Peyer's patch (tissue), 4 donors: ENCODE measurements at regions not wholly inside any gene's neighbourhood (a gene's known extent, or its start where the extent isn't known, plus 50 kb on each side); places are given as distances from the start of the nearest gene placed in this dataset.

Experiments used
- DNase-seq, 3 donors: peaks; one replicate each; pipeline ENCODE4 v3.0.0-alpha.2; 2017 to 2019
- H3K27ac ChIP-seq, 4 donors: fragments of 200-600 bp; sonication (generic); one replicate each; pipeline ENCODE4 v1.5.1; 2016 to 2019
- H3K27me3 ChIP-seq, 2 donors: fragments of 200-600 bp; sonication (generic); one replicate each; pipeline ENCODE4 v1.5.1; 2019
- H3K36me3 ChIP-seq, 3 donors: fragments of 200-600 bp; sonication (generic); one replicate each; pipeline ENCODE4 v1.5.1; 2016 to 2019
- H3K4me1 ChIP-seq, 4 donors: fragments of 200-600 bp; sonication (generic); one replicate each; pipeline ENCODE4 v1.5.1; 2016 to 2019
- H3K4me3 ChIP-seq, 4 donors: fragments of 200-600 bp; sonication (generic); 1 replicate in 3 of 4; 2 replicates in 1 of 4; pipeline ENCODE4 v1.5.1; 2016 to 2019; ENCODE audit warnings: mild to moderate bottlenecking in 1 of 4
- H3K9me3 ChIP-seq, 4 donors: fragments of 200-600 bp; sonication (generic); one replicate each; pipeline ENCODE4 v1.5.1; 2016 to 2019; ENCODE audit warnings: mild to moderate bottlenecking in 1 of 4
- CTCF ChIP-seq, 6 experiments: fragments of 450-650 bp in 4 of 6; fragments of 200-600 bp in 2 of 6; sonication (generic) in 1 of 6; IDR thresholded peaks; one replicate each; pipeline ENCODE4 v1.5.1; 2017 to 2019; ENCODE audit warnings: antibody characterized with exemption in 6 of 6, mild to moderate bottlenecking in 3 of 6, moderate library complexity in 1 of 6
- POLR2A ChIP-seq, 2 donors: fragments of 450-650 bp; IDR thresholded peaks; one replicate each; pipeline ENCODE4 v1.5.1; 2017; ENCODE audit warnings: antibody characterized with exemption in 2 of 2, mild to moderate bottlenecking in 2 of 2, moderate library complexity in 2 of 2

GRCh38 chr14:100403802-100404365, 80.7 kb downstream of the SLC25A47 start:
- peak overlapping the region in 3 of 4 donors; percentile 22 to 75 (median 47) for H3K27ac ChIP-seq
- peak in 2 of 3 donors; percentile 45 to 59 for DNase-seq
- no peak overlapping the region for H3K4me3 ChIP-seq
- peaks cover 0 to 67% (median 0%) of the 10 kb centered on the region in 4 donors for H3K4me1 ChIP-seq
- H3K9me3 ChIP-seq, result no peaks in the 10 kb centered on the region
- TF ChIP-seq CTCF (IDR thresholded peaks at IDR 0.05) (no peak), POLR2A (IDR thresholded peaks at IDR 0.05) (no peak)
- H3K36me3 ChIP-seq, result no peaks in the 10 kb centered on the region
- H3K27me3 ChIP-seq, result no peaks in the 10 kb centered on the region

GRCh38 chr14:100404419-100404818, 81.3 kb downstream of the SLC25A47 start:
- peak overlapping the region in 2 of 4 donors; percentile 47 to 75 for H3K27ac ChIP-seq
- H3K27me3 ChIP-seq, result no peaks in the 10 kb centered on the region
- peak in 1 of 3 donors; percentile 40 for DNase-seq
- H3K4me1 ChIP-seq, result peaks cover 0 to 67% (median 0%) of the 10 kb centered on the region in 4 donors
- no peaks in the 10 kb centered on the region for H3K9me3 ChIP-seq
- H3K36me3 ChIP-seq, result no peaks in the 10 kb centered on the region
- H3K4me3 ChIP-seq, result no peak overlapping the region
- TF ChIP-seq CTCF (IDR thresholded peaks at IDR 0.05) (no peak), POLR2A (IDR thresholded peaks at IDR 0.05) (no peak)

GRCh38 chr14:100405760-100406455, 82.8 kb downstream of the SLC25A47 start:
- H3K36me3 ChIP-seq, result no peaks in the 10 kb centered on the region
- H3K27ac ChIP-seq, result peak overlapping the region in 3 of 4 donors; percentile 71 to 97 (median 86)
- peak in 2 of 3 donors; percentile 42 to 45 for DNase-seq
- peaks cover 0 to 67% (median 0%) of the 10 kb centered on the region in 4 donors for H3K4me1 ChIP-seq
- no peaks in the 10 kb centered on the region for H3K27me3 ChIP-seq
- H3K4me3 ChIP-seq, result no peak overlapping the region
- H3K9me3 ChIP-seq, result no peaks in the 10 kb centered on the region
- no peak for TF ChIP-seq POLR2A (IDR thresholded peaks at IDR 0.05)
- TF ChIP-seq CTCF (IDR thresholded peaks at IDR 0.05), result no peak

- TF ChIP-seq CTCF (IDR thresholded peaks at IDR 0.05) (no peak), POLR2A (IDR thresholded peaks at IDR 0.05) (peak in 1 of 2 donors; percentile 47)
- Histone ChIP-seq H3K4me3 (no peak overlapping the region), H3K4me1 (peaks cover 0 to 61% (median 0%) of the 10 kb centered on the region in 4 donors), H3K27ac (peak overlapping the region in 3 of 4 donors; percentile 71 to 97 (median 86)), H3K36me3 (no peaks in the 10 kb centered on the region), H3K27me3 (no peaks in the 10 kb centered on the region), H3K9me3 (no peaks in the 10 kb centered on the region)
- DNase-seq, result peak in 2 of 3 donors; percentile 86 to 91
Observed at GRCh38 chr14:100406505-100407131, 83.5 kb downstream of the SLC25A47 start.

- Histone ChIP-seq H3K4me3 (no peak overlapping the region), H3K4me1 (peaks cover 0 to 54% (median 0%) of the 10 kb centered on the region in 4 donors), H3K27me3 (no peaks in the 10 kb centered on the region), H3K9me3 (no peaks in the 10 kb centered on the region), H3K27ac (peak overlapping the region in 3 of 4 donors; percentile 71 to 97 (median 86)), H3K36me3 (no peaks in the 10 kb centered on the region)
- TF ChIP-seq POLR2A (IDR thresholded peaks at IDR 0.05) (no peak), CTCF (IDR thresholded peaks at IDR 0.05) (no peak)
- DNase-seq, result peak in 2 of 3 donors; percentile 43 to 54
Observed at GRCh38 chr14:100407376-100408102, 84.4 kb downstream of the SLC25A47 start.
